WTC11 (cell line): ENCODE measurements at regions not wholly inside any gene's neighbourhood (a gene's known extent, or its start where the extent isn't known, plus 50 kb on each side); places are given as distances from the start of the nearest gene placed in this dataset.

Experiments
- ATAC-seq: fragments of 200-7000 bp; cut with Tn5 transposase; 2 replicates; pipeline ENCODE4 v1.10.0; 2021; ENCODE audit warnings: mild to moderate bottlenecking, moderate library complexity
- CTCF ChIA-PET: fragments of 300-600 bp; sonication (Branson Sonifier 250); formaldehyde crosslinking; loops from one replicate; lab custom pipeline; 2021; ENCODE audit warnings: antibody characterized with exemption; lab: Charles Lee
- POLR2A ChIA-PET: fragments of 350-600 bp; sonication (Branson Sonifier 250); formaldehyde crosslinking; loops from one replicate; lab custom pipeline; 2021; ENCODE audit warnings: antibody characterized with exemption; lab: Charles Lee
- DNase-seq: peaks from one replicate; pipeline ENCODE4 v3.0.0; 2021; ENCODE audit warnings: low spot score
- H3K27ac Mint-ChIP-seq: 2 replicates; pipeline ENCODE4 v1.8.0; 2021; ENCODE audit warnings: mixed read lengths
- H3K27me3 Mint-ChIP-seq: 2 replicates; pipeline ENCODE4 v1.8.0; 2021; ENCODE audit warnings: low read depth, mild to moderate bottlenecking, moderate library complexity, mixed read lengths
- H3K36me3 Mint-ChIP-seq: 2 replicates; pipeline ENCODE4 v1.8.0; 2021; ENCODE audit warnings: mixed read lengths
- H3K4me1 Mint-ChIP-seq: 2 replicates; pipeline ENCODE4 v1.8.0; 2022; ENCODE audit warnings: mixed read lengths
- H3K4me3 Mint-ChIP-seq: 2 replicates; pipeline ENCODE4 v1.8.0; 2021; ENCODE audit warnings: mild to moderate bottlenecking, moderate library complexity, mixed read lengths
- H3K9me3 Mint-ChIP-seq: 2 replicates; pipeline ENCODE4 v1.8.0; 2021; ENCODE audit warnings: mixed read lengths
- FOXK1 ChIP-seq: sonication (generic); formaldehyde crosslinking; IDR thresholded peaks from 2 replicates; pipeline ENCODE4 v1.8.0; 2022; ENCODE audit warnings: mild to moderate bottlenecking, moderate library complexity, missing genetic modification reagents
- FOXP1 ChIP-seq: sonication (generic); formaldehyde crosslinking; IDR thresholded peaks from 2 replicates; pipeline ENCODE4 v1.8.0; 2022; ENCODE audit warnings: missing genetic modification reagents, mild to moderate bottlenecking, moderate library complexity, borderline replicate concordance
- HMGA2 ChIP-seq: fragments of 250-450 bp; sonication (Bioruptor Pico); IDR thresholded peaks from 2 replicates; pipeline ENCODE4 v1.4.0; 2021; ENCODE audit warnings: mild to moderate bottlenecking, moderate library complexity
- JAZF1 ChIP-seq: fragments of 250-450 bp; sonication (Bioruptor Pico); IDR thresholded peaks from 2 replicates; pipeline ENCODE4 v1.9.0; 2021; ENCODE audit warnings: moderate library complexity, mild to moderate bottlenecking, inconsistent platforms
- KAT7 ChIP-seq: sonication (generic); formaldehyde crosslinking; IDR thresholded peaks from 2 replicates; pipeline ENCODE4 v1.8.1; 2023; ENCODE audit warnings: missing genetic modification reagents, mild to moderate bottlenecking, borderline replicate concordance
- NFATC4 ChIP-seq: fragments of 250-450 bp; sonication (Bioruptor Pico); IDR thresholded peaks from 2 replicates; pipeline ENCODE4 v1.9.0; 2021; ENCODE audit warnings: mild to moderate bottlenecking
- ZBTB21 ChIP-seq: sonication (generic); formaldehyde crosslinking; IDR thresholded peaks from 2 replicates; pipeline ENCODE4 v1.8.1; 2023; ENCODE audit warnings: mild to moderate bottlenecking, missing genetic modification reagents, borderline replicate concordance
- ZNF263 ChIP-seq: sonication (generic); formaldehyde crosslinking; IDR thresholded peaks from 2 replicates; pipeline ENCODE4 v1.8.1; 2022; ENCODE audit warnings: low read depth, mild to moderate bottlenecking, moderate library complexity, missing genetic modification reagents
- ZNF423 ChIP-seq: fragments of 250-450 bp; sonication (Bioruptor Pico); IDR thresholded peaks from 2 replicates; pipeline ENCODE4 v2.1.2; 2022; ENCODE audit warnings: mild to moderate bottlenecking, moderate library complexity
- TF ChIP-seq, protein P1 (sequence below): fragments of 250-450 bp; sonication (Bioruptor Pico); conservative IDR thresholded peaks from 2 replicates; pipeline ENCODE4 v1.9.0; 2021; ENCODE audit warnings: mild to moderate bottlenecking
- TF ChIP-seq, protein P2 (sequence below): sonication (generic); formaldehyde crosslinking; IDR thresholded peaks from 2 replicates; pipeline ENCODE4 v1.8.1; 2023; ENCODE audit warnings: mild to moderate bottlenecking, missing genetic modification reagents, moderate library complexity
- TF ChIP-seq, protein P3 (sequence below): sonication (generic); formaldehyde crosslinking; IDR thresholded peaks from 2 replicates; pipeline ENCODE4 v1.8.1; 2023; ENCODE audit warnings: mild to moderate bottlenecking, missing genetic modification reagents
- TF ChIP-seq, protein P4 (sequence below): sonication (generic); formaldehyde crosslinking; IDR thresholded peaks from 2 replicates; pipeline ENCODE4 v1.8.1; 2023; ENCODE audit warnings: mild to moderate bottlenecking, missing genetic modification reagents

DNA sequence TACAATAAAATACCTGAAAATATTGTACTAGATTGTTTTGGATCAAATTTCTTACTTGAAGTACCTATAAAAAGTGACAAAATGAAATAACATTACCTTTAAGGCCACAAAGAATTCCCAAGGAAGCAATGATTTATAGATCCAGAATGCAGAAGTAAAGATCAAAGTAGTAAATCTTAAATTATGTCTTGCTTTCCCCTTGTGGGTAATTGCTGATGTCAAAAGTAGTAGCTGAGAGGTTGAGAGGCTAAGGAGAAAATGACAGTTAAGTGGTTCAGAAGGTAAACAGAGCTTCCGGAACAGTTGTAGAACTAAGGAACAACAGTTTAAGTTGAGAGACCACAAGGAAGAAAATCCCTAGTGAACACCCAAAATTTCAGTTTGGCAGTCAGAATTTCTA, 358.3 kb downstream of the GABRG1 start (continued):
- TF ChIP-seq, protein P1, sequence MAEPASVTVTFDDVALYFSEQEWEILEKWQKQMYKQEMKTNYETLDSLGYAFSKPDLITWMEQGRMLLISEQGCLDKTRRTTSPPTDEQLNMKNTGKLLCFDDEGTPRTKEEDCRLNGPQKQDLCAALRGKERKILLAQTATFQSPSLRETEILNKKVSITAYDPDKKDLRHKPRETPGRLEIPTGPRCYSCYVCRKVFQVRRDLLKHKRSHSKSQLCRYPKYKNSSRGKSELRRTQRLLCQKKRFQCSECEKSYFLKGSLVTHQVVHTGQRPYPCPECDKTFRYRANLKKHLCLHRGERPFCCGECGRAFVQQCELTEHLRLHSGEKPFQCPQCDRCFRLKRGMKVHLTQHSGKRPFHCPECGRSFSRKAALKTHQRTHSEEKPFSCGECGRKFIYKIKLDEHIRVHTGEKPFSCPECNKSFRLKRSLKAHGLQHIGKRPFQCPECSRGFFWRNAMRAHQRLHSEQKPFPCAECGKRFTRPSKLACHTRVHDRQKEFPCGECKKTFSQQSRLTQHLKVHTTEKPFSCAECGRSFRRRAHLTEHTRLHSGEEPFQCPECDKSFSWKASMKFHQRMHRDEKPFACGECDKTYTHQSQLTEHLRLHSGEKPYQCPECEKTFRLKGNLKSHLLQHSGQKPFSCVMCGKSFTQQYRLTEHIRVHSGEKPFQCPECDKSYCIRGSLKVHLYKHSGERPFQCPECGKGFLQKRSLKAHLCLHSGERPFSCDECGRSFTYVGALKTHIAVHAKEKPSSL (CRISPR knock-in tag): no peak
- TF ChIP-seq, protein P2, sequence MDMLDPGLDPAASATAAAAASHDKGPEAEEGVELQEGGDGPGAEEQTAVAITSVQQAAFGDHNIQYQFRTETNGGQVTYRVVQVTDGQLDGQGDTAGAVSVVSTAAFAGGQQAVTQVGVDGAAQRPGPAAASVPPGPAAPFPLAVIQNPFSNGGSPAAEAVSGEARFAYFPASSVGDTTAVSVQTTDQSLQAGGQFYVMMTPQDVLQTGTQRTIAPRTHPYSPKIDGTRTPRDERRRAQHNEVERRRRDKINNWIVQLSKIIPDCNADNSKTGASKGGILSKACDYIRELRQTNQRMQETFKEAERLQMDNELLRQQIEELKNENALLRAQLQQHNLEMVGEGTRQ (CRISPR knock-in tag): no peak
- TF ChIP-seq, protein P3, sequence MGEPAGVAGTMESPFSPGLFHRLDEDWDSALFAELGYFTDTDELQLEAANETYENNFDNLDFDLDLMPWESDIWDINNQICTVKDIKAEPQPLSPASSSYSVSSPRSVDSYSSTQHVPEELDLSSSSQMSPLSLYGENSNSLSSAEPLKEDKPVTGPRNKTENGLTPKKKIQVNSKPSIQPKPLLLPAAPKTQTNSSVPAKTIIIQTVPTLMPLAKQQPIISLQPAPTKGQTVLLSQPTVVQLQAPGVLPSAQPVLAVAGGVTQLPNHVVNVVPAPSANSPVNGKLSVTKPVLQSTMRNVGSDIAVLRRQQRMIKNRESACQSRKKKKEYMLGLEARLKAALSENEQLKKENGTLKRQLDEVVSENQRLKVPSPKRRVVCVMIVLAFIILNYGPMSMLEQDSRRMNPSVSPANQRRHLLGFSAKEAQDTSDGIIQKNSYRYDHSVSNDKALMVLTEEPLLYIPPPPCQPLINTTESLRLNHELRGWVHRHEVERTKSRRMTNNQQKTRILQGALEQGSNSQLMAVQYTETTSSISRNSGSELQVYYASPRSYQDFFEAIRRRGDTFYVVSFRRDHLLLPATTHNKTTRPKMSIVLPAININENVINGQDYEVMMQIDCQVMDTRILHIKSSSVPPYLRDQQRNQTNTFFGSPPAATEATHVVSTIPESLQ (CRISPR knock-in tag): no peak
- TF ChIP-seq, all 79 proteins: peak for 0

DNA sequence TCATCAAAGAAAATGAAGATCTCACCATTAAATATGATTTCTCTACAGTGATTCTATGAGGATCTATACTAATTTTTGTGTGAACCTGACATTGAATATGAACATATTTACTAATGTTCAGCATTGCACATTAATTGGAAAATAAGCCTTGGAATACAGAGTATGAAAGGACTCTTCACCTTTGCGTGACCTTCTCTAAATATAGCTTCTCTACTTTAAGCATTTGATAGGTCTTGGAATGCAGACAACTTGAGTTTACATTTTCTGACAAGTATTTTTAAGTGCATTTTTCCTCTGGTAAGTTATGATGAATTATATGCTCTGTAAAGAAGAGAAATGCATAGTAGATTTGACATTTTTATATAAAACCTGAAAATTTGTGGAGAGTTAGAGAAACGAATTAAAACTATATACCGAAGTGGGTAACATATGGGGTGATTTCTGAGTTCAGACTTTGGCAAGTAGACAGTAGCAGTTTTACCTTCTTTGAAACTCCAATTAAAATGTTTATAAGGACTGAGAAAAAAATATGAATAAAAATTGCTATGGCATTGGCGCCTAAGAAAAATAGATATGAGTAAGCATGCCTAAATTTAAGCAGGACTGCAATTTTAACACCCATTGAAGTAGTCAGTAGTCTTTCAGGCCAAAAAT, 371.9 kb downstream of the GABRG1 start:
- ChIA-PET POLR2A (no interaction called here), CTCF (no interaction called here)
- no peaks in the 10 kb centered on the region for H3K9me3 Mint-ChIP-seq
- H3K36me3 Mint-ChIP-seq: no peaks in the 10 kb centered on the region
- H3K27ac Mint-ChIP-seq: no peak overlapping the region
- ATAC-seq (no peak), DNase-seq (no peak)
- H3K27me3 Mint-ChIP-seq: no peaks in the 10 kb centered on the region
- no peak overlapping the region for H3K4me3 Mint-ChIP-seq
- TF ChIP-seq FOXK1 (no peak), HMGA2 (no peak)
- TF ChIP-seq, all 79 proteins: peak for 0
- H3K4me1 Mint-ChIP-seq: no peaks in the 10 kb centered on the region

DNA sequence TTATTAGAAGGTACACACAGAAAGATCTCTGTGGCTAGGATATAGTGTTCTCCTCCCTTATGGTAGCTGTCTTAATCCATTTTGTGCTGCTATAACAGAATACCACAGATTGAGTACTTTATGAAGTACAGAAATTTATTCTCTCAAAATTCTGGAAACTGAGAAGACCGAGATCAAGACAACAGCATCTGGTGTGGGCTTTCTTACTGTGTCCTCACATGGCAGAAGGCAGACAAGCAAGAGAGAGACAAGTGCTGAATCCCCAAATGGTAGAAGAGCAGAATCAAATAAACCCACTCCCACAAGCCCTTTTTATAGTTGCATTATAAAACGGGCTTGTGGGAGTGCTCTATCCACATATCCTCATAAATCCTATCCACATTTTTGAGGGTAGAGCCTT, 373.1 kb downstream of the GABRG1 start:
- H3K4me1 Mint-ChIP-seq: no peaks in the 10 kb centered on the region
- CTCF ChIA-PET: no interaction called here
- no peaks in the 10 kb centered on the region for H3K27me3 Mint-ChIP-seq
- no peaks in the 10 kb centered on the region for H3K9me3 Mint-ChIP-seq
- POLR2A ChIA-PET: no interaction called here
- H3K27ac Mint-ChIP-seq: no peak overlapping the region
- no peak for DNase-seq
- H3K4me3 Mint-ChIP-seq: no peak overlapping the region
- H3K36me3 Mint-ChIP-seq: no peaks in the 10 kb centered on the region
- TF ChIP-seq JAZF1 (CRISPR knock-in tag) (no peak), KAT7 (CRISPR knock-in tag) (no peak), NFATC4 (CRISPR knock-in tag) (no peak), ZBTB21 (CRISPR knock-in tag) (no peak), ZNF263 (CRISPR knock-in tag) (no peak), ZNF423 (CRISPR knock-in tag) (no peak), FOXP1 (CRISPR knock-in tag) (no peak)
- TF ChIP-seq, protein P1 (CRISPR knock-in tag): no peak
- TF ChIP-seq, protein P4, sequence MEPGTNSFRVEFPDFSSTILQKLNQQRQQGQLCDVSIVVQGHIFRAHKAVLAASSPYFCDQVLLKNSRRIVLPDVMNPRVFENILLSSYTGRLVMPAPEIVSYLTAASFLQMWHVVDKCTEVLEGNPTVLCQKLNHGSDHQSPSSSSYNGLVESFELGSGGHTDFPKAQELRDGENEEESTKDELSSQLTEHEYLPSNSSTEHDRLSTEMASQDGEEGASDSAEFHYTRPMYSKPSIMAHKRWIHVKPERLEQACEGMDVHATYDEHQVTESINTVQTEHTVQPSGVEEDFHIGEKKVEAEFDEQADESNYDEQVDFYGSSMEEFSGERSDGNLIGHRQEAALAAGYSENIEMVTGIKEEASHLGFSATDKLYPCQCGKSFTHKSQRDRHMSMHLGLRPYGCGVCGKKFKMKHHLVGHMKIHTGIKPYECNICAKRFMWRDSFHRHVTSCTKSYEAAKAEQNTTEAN: no peak
- ATAC-seq: no peak
